Globus pallidus (tissue), 1 donor: ENCODE measurements at regions not wholly inside any gene's neighbourhood (a gene's known extent, or its start where the extent isn't known, plus 50 kb on each side); places are given as distances from the start of the nearest gene placed in this dataset.

ENCODE experiments used
- DNase-seq: peaks from one replicate; pipeline ENCODE4 v3.0.0-alpha.2; 2015; ENCODE audit warnings: low spot score

GRCh38 chr2:64769392-64770044, 115.8 kb upstream of the SERTAD2 start:
- DNase-seq: no peak

- no peak for DNase-seq
Measured at GRCh38 chr2:64770137-64770780, 116.5 kb upstream of the SERTAD2 start.

- DNase-seq: peak; percentile 11
Measured at GRCh38 chr2:64770781-64771334, 117.1 kb upstream of the SERTAD2 start.

- DNase-seq: no peak
Measured at GRCh38 chr2:64771737-64772136, 118.0 kb upstream of the SERTAD2 start.

- DNase-seq: no peak
Measured at GRCh38 chr2:64773461-64774118, 119.9 kb upstream of the SERTAD2 start.

GRCh38 chr2:64777841-64778240, 124.1 kb upstream of the SERTAD2 start:
- no peak for DNase-seq

- no peak for DNase-seq
Measured at GRCh38 chr2:64779117-64779690, 125.5 kb upstream of the SERTAD2 start.

- no peak for DNase-seq
Measured at GRCh38 chr2:64780041-64780440, 126.3 kb upstream of the SERTAD2 start.

- DNase-seq: no peak
Measured at GRCh38 chr2:64781711-64782390, 128.1 kb upstream of the SERTAD2 start.

GRCh38 chr2:64784168-64785061, 130.7 kb upstream of the SERTAD2 start:
- no peak for DNase-seq

GRCh38 chr2:64785245-64785644, 131.5 kb upstream of the SERTAD2 start:
- no peak for DNase-seq

GRCh38 chr2:64786343-64787018, 132.8 kb upstream of the SERTAD2 start:
- DNase-seq: no peak

- no peak for DNase-seq
Measured at GRCh38 chr2:64787019-64787365, 133.3 kb upstream of the SERTAD2 start.

- DNase-seq: no peak
Measured at GRCh38 chr2:64787698-64788097, 134.0 kb upstream of the SERTAD2 start.

- DNase-seq: no peak
Measured at GRCh38 chr2:64789466-64790320, 136.0 kb upstream of the SERTAD2 start.

GRCh38 chr2:64792300-64792699, 138.6 kb upstream of the SERTAD2 start:
- no peak for DNase-seq

- DNase-seq: no peak
Measured at GRCh38 chr2:64792995-64793639, 139.4 kb upstream of the SERTAD2 start.

- no peak for DNase-seq
Measured at GRCh38 chr2:64793701-64794100, 140.0 kb upstream of the SERTAD2 start.

GRCh38 chr2:64794426-64794995, 140.8 kb upstream of the SERTAD2 start:
- DNase-seq: no peak
